ENCODE measurements at regions not wholly inside any gene's neighbourhood (a gene's known extent, or its start where the extent isn't known, plus 50 kb on each side); places are given as distances from the start of the nearest gene placed in this dataset.

GRCh38 chr6:87798393-87799278, 96.6 kb upstream of the AKIRIN2 start (continued):
- TF ChIP-seq THRA (CRISPR knock-in tag; IDR thresholded peaks at IDR 0.05; ENCODE audit: borderline replicate concordance): peak; percentile 78; the same call in 1 of the 2 replicates
- peak; percentile 41 for TF ChIP-seq STAG1 (CRISPR knock-in tag; IDR thresholded peaks at IDR 0.05)
- peak; percentile 53; the same call in 1 of the 2 replicates for TF ChIP-seq MYC (CRISPR knock-in tag; IDR thresholded peaks at IDR 0.05; ENCODE audit: borderline replicate concordance)
- TF ChIP-seq, protein P1, sequence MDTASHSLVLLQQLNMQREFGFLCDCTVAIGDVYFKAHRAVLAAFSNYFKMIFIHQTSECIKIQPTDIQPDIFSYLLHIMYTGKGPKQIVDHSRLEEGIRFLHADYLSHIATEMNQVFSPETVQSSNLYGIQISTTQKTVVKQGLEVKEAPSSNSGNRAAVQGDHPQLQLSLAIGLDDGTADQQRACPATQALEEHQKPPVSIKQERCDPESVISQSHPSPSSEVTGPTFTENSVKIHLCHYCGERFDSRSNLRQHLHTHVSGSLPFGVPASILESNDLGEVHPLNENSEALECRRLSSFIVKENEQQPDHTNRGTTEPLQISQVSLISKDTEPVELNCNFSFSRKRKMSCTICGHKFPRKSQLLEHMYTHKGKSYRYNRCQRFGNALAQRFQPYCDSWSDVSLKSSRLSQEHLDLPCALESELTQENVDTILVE (CRISPR knock-in tag; IDR thresholded peaks at IDR 0.05): peak; percentile 81
- peak; percentile 51 for TF ChIP-seq SKI (IDR thresholded peaks at IDR 0.05; ENCODE audit: partially characterized antibody)
- peak; percentile 81; the same call in 1 of the 2 replicates for TF ChIP-seq ZNF552 (CRISPR knock-in tag; IDR thresholded peaks at IDR 0.05; ENCODE audit: borderline replicate concordance)
- peak; percentile 92 for TF ChIP-seq IKZF5 (CRISPR knock-in tag; IDR thresholded peaks at IDR 0.05)
- TF ChIP-seq RARA (CRISPR knock-in tag; IDR thresholded peaks at IDR 0.05): peak; percentile 88; the same call in 1 of the 2 replicates
- no peak for TF ChIP-seq SIN3B (IDR thresholded peaks at IDR 0.05; ENCODE audit: low read length)
- TF ChIP-seq MEIS2 (CRISPR knock-in tag; IDR thresholded peaks at IDR 0.05): peak; percentile 96
- TF ChIP-seq NR2F1 (CRISPR knock-in tag; IDR thresholded peaks at IDR 0.05): peak; percentile 42 to 84; a peak in 3 of 4 replicates
- TF ChIP-seq DNMT1 (CRISPR knock-in tag; IDR thresholded peaks at IDR 0.05): no peak
- TF ChIP-seq ZBTB33 (CRISPR knock-in tag; IDR thresholded peaks at IDR 0.05): peak; percentile 70; the same call in 1 of the 2 replicates
- TF ChIP-seq, protein P2, sequence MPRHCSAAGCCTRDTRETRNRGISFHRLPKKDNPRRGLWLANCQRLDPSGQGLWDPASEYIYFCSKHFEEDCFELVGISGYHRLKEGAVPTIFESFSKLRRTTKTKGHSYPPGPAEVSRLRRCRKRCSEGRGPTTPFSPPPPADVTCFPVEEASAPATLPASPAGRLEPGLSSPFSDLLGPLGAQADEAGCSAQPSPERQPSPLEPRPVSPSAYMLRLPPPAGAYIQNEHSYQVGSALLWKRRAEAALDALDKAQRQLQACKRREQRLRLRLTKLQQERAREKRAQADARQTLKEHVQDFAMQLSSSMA (CRISPR knock-in tag; IDR thresholded peaks at IDR 0.05): 0 out of 2 replicates have a peak, but pooled peaks have one; percentile 42
- no peak for TF ChIP-seq MTA1 (CRISPR knock-in tag; IDR thresholded peaks at IDR 0.05; ENCODE audit: borderline replicate concordance)
- TF ChIP-seq ZFP62 (CRISPR knock-in tag; IDR thresholded peaks at IDR 0.05): no peak
- peak; percentile 61 for TF ChIP-seq KMT2B (CRISPR knock-in tag; IDR thresholded peaks at IDR 0.05)
- peak; percentile 86 for TF ChIP-seq HHEX (CRISPR knock-in tag; IDR thresholded peaks at IDR 0.05)
- TF ChIP-seq PPARG (CRISPR knock-in tag; conservative IDR thresholded peaks at IDR 0.05): peak; percentile 84
- TF ChIP-seq STAT6 (CRISPR knock-in tag; IDR thresholded peaks at IDR 0.05; ENCODE audit: borderline replicate concordance): peak; percentile 68; the same call in 1 of the 2 replicates
